PC-9 (cell line): ENCODE measurements at regions not wholly inside any gene's neighbourhood (a gene's known extent, or its start where the extent isn't known, plus 50 kb on each side); places are given as distances from the start of the nearest gene placed in this dataset.

Experiments
- BruUV-seq: library from RNA; stranded (reverse); fragments of 400-500 nt; replicated peaks from 2 replicates; lab custom pipeline; 2021; lab: Mats Ljungman, UMichigan
- CTCF ChIA-PET: fragments of 300-600 bp; sonication (Branson Sonifier 250); formaldehyde crosslinking; loops from one replicate; lab custom pipeline; 2022; ENCODE audit warnings: antibody characterized with exemption; lab: Charles Lee
- POLR2A ChIA-PET: fragments of 300-600 bp; sonication (Branson Sonifier 250); formaldehyde crosslinking; loops from one replicate; lab custom pipeline; 2022; ENCODE audit warnings: antibody characterized with exemption; ENCODE audit not compliant: unreplicated experiment; lab: Charles Lee
- DNase-seq, 2 experiments: peaks; one replicate each; pipeline versions ENCODE4 v3.0.0 to v3.0.0-alpha.2; 2015 to 2022; ENCODE audit warnings: mixed read lengths in 1 of 2
- H2AFZ ChIP-seq: fragments of 200-600 bp; sonication (generic); 2 replicates; pipeline ENCODE4 v1.8.1; 2017; ENCODE audit warnings: antibody characterized with exemption
- H3F3A ChIP-seq: fragments of 200-600 bp; sonication (generic); 2 replicates; pipeline ENCODE4 v1.8.1; 2017; ENCODE audit warnings: antibody characterized with exemption, mild to moderate bottlenecking, low read depth; ENCODE audit not compliant: insufficient read depth
- H3K27ac ChIP-seq: fragments of 200-600 bp; sonication (generic); 2 replicates; pipeline ENCODE4 v1.6.1; 2016; ENCODE audit warnings: mixed run types
- H3K27me3 ChIP-seq: fragments of 200-600 bp; sonication (generic); 2 replicates; pipeline ENCODE4 v1.6.1; 2016; ENCODE audit warnings: low read depth, mixed run types; ENCODE audit not compliant: insufficient read depth
- H3K36me3 ChIP-seq: fragments of 200-600 bp; sonication (generic); 2 replicates; pipeline ENCODE4 v1.6.1; 2016; ENCODE audit warnings: low read depth, mixed run types
- H3K4me1 ChIP-seq: fragments of 200-600 bp; sonication (generic); replicated peaks from 2 replicates; pipeline ENCODE4 v1.6.1; 2016; ENCODE audit warnings: mixed run types; ENCODE audit not compliant: insufficient read depth
- H3K4me2 ChIP-seq: fragments of 200-600 bp; sonication (generic); 2 replicates; pipeline ENCODE4 v1.6.1; 2017; ENCODE audit warnings: mixed run types
- H3K4me3 ChIP-seq: fragments of 200-600 bp; sonication (generic); 2 replicates; pipeline ENCODE4 v1.6.1; 2016; ENCODE audit warnings: mixed run types
- H3K79me2 ChIP-seq: fragments of 200-600 bp; sonication (generic); 2 replicates; pipeline ENCODE4 v1.6.1; 2017; ENCODE audit warnings: low read depth, mixed run types
- H3K9me2 ChIP-seq: fragments of 200-600 bp; sonication (generic); 2 replicates; pipeline ENCODE4 v1.8.1; 2017; ENCODE audit warnings: mild to moderate bottlenecking; ENCODE audit not compliant: insufficient read depth
- H3K9me3 ChIP-seq: fragments of 200-600 bp; sonication (generic); 2 replicates; pipeline ENCODE4 v1.8.1; 2016; ENCODE audit warnings: low read depth; ENCODE audit not compliant: insufficient read depth
- H4K20me1 ChIP-seq: fragments of 200-600 bp; sonication (generic); 2 replicates; pipeline ENCODE4 v1.8.1; 2017; ENCODE audit not compliant: insufficient read depth
- CTCF ChIP-seq: fragments of 200-600 bp; sonication (generic); conservative IDR thresholded peaks from 2 replicates; pipeline ENCODE4 v1.6.1; 2017; ENCODE audit warnings: mixed run types, antibody characterized with exemption, mild to moderate bottlenecking, moderate library complexity
- EZH2 ChIP-seq: fragments of 200-600 bp; sonication (generic); IDR thresholded peaks from 2 replicates; pipeline ENCODE4 v1.8.0; 2017; ENCODE audit warnings: antibody characterized with exemption, low read depth
- intact Hi-C: fragments of 100-400 bp; cut with micrococcal nuclease; formaldehyde crosslinking; loops from one replicate; pipeline ENCODE4 v1.10.0; 2022; ENCODE audit not compliant: unreplicated experiment

- Histone ChIP-seq H3K4me3 (no peak overlapping the region), H3F3A (no peaks in the 10 kb centered on the region), H3K79me2 (no peaks in the 10 kb centered on the region), H3K4me1 (no peaks in the 10 kb centered on the region), H3K9me2 (no peaks in the 10 kb centered on the region), H3K9me3 (no peaks in the 10 kb centered on the region), H4K20me1 (no peaks in the 10 kb centered on the region), H2AFZ (no peak overlapping the region), H3K27me3 (no peaks in the 10 kb centered on the region; the same call in 1 of the 2 replicates), H3K4me2 (no peak overlapping the region), H3K36me3 (no peaks in the 10 kb centered on the region), H3K27ac (no peak overlapping the region)
- intact Hi-C loops = no loop called here
- ChIA-PET POLR2A (no interaction called here), CTCF (no interaction called here)
- no TSS peak for BruUV-seq
- TF ChIP-seq EZH2 = no peak
- TF ChIP-seq CTCF = no peak
- DNase-seq = no peak
These were observed 784.6 kb downstream of the RNF144A start for GRCh38 chr2:7701791-7702190.

- CTCF ChIA-PET = no interaction called here
- BruUV-seq = no TSS peak
- H3F3A ChIP-seq = no peaks in the 10 kb centered on the region
- POLR2A ChIA-PET = no interaction called here
- no peak overlapping the region for H3K4me3 ChIP-seq
- no peaks in the 10 kb centered on the region for H3K9me3 ChIP-seq
- no peak for TF ChIP-seq EZH2
- TF ChIP-seq CTCF = no peak
- H3K79me2 ChIP-seq = no peaks in the 10 kb centered on the region
- H3K4me2 ChIP-seq = no peak overlapping the region
- no peaks in the 10 kb centered on the region for H3K27me3 ChIP-seq
- H3K36me3 ChIP-seq = no peaks in the 10 kb centered on the region
- no peak overlapping the region for H2AFZ ChIP-seq
- no peak for DNase-seq
- H4K20me1 ChIP-seq = no peaks in the 10 kb centered on the region
- no peaks in the 10 kb centered on the region for H3K4me1 ChIP-seq
- intact Hi-C loops = no loop called here
- no peak overlapping the region for H3K27ac ChIP-seq
- no peaks in the 10 kb centered on the region for H3K9me2 ChIP-seq
These were observed 785.8 kb downstream of the RNF144A start for GRCh38 chr2:7703048-7703447.

- POLR2A ChIA-PET = no interaction called here
These were observed 786.4 kb downstream of the RNF144A start for GRCh38 chr2:7703543-7704144.

More at GRCh38 chr2:7703543-7704144, 786.4 kb downstream of the RNF144A start:
- Histone ChIP-seq H3K79me2 (no peaks in the 10 kb centered on the region), H3K9me3 (no peaks in the 10 kb centered on the region), H3K4me2 (no peak overlapping the region), H2AFZ (no peak overlapping the region), H3K4me1 (no peaks in the 10 kb centered on the region), H3K27ac (no peak overlapping the region), H3K9me2 (no peaks in the 10 kb centered on the region), H3K27me3 (no peaks in the 10 kb centered on the region), H3K36me3 (no peaks in the 10 kb centered on the region), H3K4me3 (no peak overlapping the region), H4K20me1 (no peaks in the 10 kb centered on the region), H3F3A (no peaks in the 10 kb centered on the region)
- TF ChIP-seq CTCF (no peak), EZH2 (no peak)
- DNase-seq = no peak
- no TSS peak for BruUV-seq
- intact Hi-C loops = no loop called here
- CTCF ChIA-PET = no interaction called here
